ENCODE measurements at regions not wholly inside any gene's neighbourhood (a gene's known extent, or its start where the extent isn't known, plus 50 kb on each side); places are given as distances from the start of the nearest gene placed in this dataset.
A peak's percentile ranks its signal among the peaks of the same experiment; 100 is the strongest.
"Not testable (repeated sequence)": the region's sequence is repeated elsewhere in the genome, so short reads cannot be mapped to it uniquely, and the experiment has no call there.

GRCh38 chr18:10134749-10135148, 220.9 kb downstream of the VAPA start:
- not testable (repeated sequence) for H3K9me2 ChIP-seq (ENCODE audit: insufficient read depth)
- H3K4me1 Mint-ChIP-seq, result peaks cover 26% of the 10 kb centered on the region

DNA sequence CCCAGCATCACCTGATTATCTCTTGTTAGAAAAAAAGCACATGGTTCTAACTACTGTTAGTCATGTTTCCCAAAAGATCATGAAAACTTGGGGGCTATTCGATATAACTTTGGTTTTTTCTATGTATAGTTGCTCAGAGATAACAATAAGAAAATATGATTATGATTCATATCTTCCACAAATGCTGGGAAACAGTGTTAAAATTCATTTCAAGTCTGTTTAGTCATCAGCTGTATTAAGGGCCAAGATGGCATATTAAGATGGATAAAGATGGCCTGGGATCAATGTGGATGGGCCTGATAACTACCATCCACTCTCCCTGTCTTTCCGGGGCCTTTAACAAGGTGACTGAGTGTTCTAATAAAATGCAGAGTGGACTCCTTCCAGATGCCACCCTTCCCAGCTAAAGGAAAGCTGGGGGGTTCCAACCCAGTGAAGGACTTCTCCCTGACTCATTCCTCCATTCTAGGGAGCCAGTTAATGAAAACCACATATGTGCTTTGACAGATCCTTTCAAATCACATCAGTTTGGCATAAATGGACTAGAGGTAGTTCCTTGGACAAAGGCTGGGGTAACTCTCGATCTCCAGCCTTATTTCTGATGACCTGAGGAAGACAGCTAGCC, 221.6 kb downstream of the VAPA start:
- H3K27ac ChIP-seq (ENCODE audit: low read depth), result no peak overlapping the region
- H3F3A ChIP-seq (replicated peaks; ENCODE audit: low read depth), result no peaks in the 10 kb centered on the region
- H3K27me3 ChIP-seq (ENCODE audit: insufficient read depth), result peaks cover 15% of the 10 kb centered on the region
- Mint-ChIP-seq H3K4me1 (peaks cover 33% of the 10 kb centered on the region), H3K36me3 (ENCODE audit: low read depth) (no peaks in the 10 kb centered on the region), H3K4me3 (no peak overlapping the region), H3K9me3 (0 out of 3 replicates have a peak, but pooled peaks cover 3% of the 10 kb centered on the region), H3K27ac (no peak overlapping the region), H3K27me3 (ENCODE audit: insufficient read depth, low read depth, poor library complexity) (peaks cover 17% of the 10 kb centered on the region)
- no peak for ATAC-seq
- DNase-seq (ENCODE audit: low spot score), result no peak
- peaks cover 29% of the 10 kb centered on the region for H3K4me1 ChIP-seq (ENCODE audit: insufficient read depth)
- no peaks in the 10 kb centered on the region for H3K36me3 ChIP-seq (ENCODE audit: insufficient read depth)
- H3K4me2 ChIP-seq, result no peak overlapping the region
- H2AFZ ChIP-seq, result no peak overlapping the region
- H3K4me3 ChIP-seq, result no peak overlapping the region
- no peaks in the 10 kb centered on the region for H3K9me2 ChIP-seq (ENCODE audit: insufficient read depth)
- H4K20me1 ChIP-seq (replicated peaks; ENCODE audit: insufficient read depth), result no peaks in the 10 kb centered on the region
- no peaks in the 10 kb centered on the region for H3K79me2 ChIP-seq (replicated peaks; ENCODE audit: insufficient read depth)
- no peak for TF ChIP-seq JUNB (IDR thresholded peaks at IDR 0.05; ENCODE audit: unreplicated experiment)
- no peak for TF ChIP-seq CREB1 (CRISPR knock-in tag; IDR thresholded peaks at IDR 0.05; ENCODE audit: low read depth)
- TF ChIP-seq STAT1 (IDR thresholded peaks at IDR 0.05; ENCODE audit: unreplicated experiment), result no peak
- no peak for TF ChIP-seq ZNF114 (CRISPR knock-in tag; IDR thresholded peaks at IDR 0.05)
- no peak for TF ChIP-seq EZH2 (IDR thresholded peaks at IDR 0.05; ENCODE audit: low read depth, unreplicated experiment)
- no peak for TF ChIP-seq EZH2phosphoT487 (IDR thresholded peaks at IDR 0.05; ENCODE audit: unreplicated experiment)
- TF ChIP-seq, protein P1, sequence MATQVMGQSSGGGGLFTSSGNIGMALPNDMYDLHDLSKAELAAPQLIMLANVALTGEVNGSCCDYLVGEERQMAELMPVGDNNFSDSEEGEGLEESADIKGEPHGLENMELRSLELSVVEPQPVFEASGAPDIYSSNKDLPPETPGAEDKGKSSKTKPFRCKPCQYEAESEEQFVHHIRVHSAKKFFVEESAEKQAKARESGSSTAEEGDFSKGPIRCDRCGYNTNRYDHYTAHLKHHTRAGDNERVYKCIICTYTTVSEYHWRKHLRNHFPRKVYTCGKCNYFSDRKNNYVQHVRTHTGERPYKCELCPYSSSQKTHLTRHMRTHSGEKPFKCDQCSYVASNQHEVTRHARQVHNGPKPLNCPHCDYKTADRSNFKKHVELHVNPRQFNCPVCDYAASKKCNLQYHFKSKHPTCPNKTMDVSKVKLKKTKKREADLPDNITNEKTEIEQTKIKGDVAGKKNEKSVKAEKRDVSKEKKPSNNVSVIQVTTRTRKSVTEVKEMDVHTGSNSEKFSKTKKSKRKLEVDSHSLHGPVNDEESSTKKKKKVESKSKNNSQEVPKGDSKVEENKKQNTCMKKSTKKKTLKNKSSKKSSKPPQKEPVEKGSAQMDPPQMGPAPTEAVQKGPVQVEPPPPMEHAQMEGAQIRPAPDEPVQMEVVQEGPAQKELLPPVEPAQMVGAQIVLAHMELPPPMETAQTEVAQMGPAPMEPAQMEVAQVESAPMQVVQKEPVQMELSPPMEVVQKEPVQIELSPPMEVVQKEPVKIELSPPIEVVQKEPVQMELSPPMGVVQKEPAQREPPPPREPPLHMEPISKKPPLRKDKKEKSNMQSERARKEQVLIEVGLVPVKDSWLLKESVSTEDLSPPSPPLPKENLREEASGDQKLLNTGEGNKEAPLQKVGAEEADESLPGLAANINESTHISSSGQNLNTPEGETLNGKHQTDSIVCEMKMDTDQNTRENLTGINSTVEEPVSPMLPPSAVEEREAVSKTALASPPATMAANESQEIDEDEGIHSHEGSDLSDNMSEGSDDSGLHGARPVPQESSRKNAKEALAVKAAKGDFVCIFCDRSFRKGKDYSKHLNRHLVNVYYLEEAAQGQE (IDR thresholded peaks at IDR 0.05; ENCODE audit: unreplicated experiment), result no peak
- TF ChIP-seq, protein P2, sequence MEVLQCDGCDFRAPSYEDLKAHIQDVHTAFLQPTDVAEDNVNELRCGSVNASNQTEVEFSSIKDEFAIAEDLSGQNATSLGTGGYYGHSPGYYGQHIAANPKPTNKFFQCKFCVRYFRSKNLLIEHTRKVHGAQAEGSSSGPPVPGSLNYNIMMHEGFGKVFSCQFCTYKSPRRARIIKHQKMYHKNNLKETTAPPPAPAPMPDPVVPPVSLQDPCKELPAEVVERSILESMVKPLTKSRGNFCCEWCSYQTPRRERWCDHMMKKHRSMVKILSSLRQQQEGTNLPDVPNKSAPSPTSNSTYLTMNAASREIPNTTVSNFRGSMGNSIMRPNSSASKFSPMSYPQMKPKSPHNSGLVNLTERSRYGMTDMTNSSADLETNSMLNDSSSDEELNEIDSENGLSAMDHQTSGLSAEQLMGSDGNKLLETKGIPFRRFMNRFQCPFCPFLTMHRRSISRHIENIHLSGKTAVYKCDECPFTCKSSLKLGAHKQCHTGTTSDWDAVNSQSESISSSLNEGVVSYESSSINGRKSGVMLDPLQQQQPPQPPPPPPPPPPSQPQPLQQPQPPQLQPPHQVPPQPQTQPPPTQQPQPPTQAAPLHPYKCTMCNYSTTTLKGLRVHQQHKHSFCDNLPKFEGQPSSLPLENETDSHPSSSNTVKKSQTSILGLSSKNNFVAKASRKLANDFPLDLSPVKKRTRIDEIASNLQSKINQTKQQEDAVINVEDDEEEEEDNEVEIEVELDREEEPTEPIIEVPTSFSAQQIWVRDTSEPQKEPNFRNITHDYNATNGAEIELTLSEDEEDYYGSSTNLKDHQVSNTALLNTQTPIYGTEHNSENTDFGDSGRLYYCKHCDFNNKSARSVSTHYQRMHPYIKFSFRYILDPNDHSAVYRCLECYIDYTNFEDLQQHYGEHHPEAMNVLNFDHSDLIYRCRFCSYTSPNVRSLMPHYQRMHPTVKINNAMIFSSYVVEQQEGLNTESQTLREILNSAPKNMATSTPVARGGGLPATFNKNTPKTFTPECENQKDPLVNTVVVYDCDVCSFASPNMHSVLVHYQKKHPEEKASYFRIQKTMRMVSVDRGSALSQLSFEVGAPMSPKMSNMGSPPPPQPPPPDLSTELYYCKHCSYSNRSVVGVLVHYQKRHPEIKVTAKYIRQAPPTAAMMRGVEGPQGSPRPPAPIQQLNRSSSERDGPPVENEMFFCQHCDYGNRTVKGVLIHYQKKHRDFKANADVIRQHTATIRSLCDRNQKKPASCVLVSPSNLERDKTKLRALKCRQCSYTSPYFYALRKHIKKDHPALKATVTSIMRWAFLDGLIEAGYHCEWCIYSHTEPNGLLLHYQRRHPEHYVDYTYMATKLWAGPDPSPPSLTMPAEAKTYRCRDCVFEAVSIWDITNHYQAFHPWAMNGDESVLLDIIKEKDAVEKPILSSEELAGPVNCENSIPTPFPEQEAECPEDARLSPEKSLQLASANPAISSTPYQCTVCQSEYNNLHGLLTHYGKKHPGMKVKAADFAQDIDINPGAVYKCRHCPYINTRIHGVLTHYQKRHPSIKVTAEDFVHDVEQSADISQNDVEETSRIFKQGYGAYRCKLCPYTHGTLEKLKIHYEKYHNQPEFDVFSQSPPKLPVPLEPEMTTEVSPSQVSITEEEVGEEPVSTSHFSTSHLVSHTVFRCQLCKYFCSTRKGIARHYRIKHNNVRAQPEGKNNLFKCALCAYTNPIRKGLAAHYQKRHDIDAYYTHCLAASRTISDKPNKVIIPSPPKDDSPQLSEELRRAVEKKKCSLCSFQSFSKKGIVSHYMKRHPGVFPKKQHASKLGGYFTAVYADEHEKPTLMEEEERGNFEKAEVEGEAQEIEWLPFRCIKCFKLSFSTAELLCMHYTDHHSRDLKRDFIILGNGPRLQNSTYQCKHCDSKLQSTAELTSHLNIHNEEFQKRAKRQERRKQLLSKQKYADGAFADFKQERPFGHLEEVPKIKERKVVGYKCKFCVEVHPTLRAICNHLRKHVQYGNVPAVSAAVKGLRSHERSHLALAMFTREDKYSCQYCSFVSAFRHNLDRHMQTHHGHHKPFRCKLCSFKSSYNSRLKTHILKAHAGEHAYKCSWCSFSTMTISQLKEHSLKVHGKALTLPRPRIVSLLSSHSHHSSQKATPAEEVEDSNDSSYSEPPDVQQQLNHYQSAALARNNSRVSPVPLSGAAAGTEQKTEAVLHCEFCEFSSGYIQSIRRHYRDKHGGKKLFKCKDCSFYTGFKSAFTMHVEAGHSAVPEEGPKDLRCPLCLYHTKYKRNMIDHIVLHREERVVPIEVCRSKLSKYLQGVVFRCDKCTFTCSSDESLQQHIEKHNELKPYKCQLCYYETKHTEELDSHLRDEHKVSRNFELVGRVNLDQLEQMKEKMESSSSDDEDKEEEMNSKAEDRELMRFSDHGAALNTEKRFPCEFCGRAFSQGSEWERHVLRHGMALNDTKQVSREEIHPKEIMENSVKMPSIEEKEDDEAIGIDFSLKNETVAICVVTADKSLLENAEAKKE (CRISPR knock-in tag; IDR thresholded peaks at IDR 0.05), result no peak

More at GRCh38 chr18:10134749-10135148, 220.9 kb downstream of the VAPA start:
- peak; percentile 18 for ATAC-seq
- H3F3A ChIP-seq (replicated peaks; ENCODE audit: low read depth); H3K4me3 Mint-ChIP-seq; H3K36me3 ChIP-seq (ENCODE audit: insufficient read depth); H2AFZ ChIP-seq; H4K20me1 ChIP-seq (replicated peaks; ENCODE audit: insufficient read depth); H3K9me3 Mint-ChIP-seq; H3K79me2 ChIP-seq (replicated peaks; ENCODE audit: insufficient read depth); DNase-seq (ENCODE audit: low spot score); H3K4me2 ChIP-seq; H3K27ac ChIP-seq (ENCODE audit: low read depth); H3K4me3 ChIP-seq; H3K27ac Mint-ChIP-seq; H3K36me3 Mint-ChIP-seq (ENCODE audit: low read depth): not testable (repeated sequence)
- H3K4me1 ChIP-seq (ENCODE audit: insufficient read depth), result peaks cover 22% of the 10 kb centered on the region
- H3K27me3 Mint-ChIP-seq (ENCODE audit: insufficient read depth, low read depth, poor library complexity), result peaks cover 13% of the 10 kb centered on the region
- peaks cover 15% of the 10 kb centered on the region for H3K27me3 ChIP-seq (ENCODE audit: insufficient read depth)
- TF ChIP-seq, protein P3, sequence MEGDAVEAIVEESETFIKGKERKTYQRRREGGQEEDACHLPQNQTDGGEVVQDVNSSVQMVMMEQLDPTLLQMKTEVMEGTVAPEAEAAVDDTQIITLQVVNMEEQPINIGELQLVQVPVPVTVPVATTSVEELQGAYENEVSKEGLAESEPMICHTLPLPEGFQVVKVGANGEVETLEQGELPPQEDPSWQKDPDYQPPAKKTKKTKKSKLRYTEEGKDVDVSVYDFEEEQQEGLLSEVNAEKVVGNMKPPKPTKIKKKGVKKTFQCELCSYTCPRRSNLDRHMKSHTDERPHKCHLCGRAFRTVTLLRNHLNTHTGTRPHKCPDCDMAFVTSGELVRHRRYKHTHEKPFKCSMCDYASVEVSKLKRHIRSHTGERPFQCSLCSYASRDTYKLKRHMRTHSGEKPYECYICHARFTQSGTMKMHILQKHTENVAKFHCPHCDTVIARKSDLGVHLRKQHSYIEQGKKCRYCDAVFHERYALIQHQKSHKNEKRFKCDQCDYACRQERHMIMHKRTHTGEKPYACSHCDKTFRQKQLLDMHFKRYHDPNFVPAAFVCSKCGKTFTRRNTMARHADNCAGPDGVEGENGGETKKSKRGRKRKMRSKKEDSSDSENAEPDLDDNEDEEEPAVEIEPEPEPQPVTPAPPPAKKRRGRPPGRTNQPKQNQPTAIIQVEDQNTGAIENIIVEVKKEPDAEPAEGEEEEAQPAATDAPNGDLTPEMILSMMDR (conservative IDR thresholded peaks at IDR 0.05; ENCODE audit: low read depth in 2 of 2), result peak in 1 of 2 experiments; percentile 41; a peak in 2 of 4 replicates
